ENCODE measurements at regions not wholly inside any gene's neighbourhood (a gene's known extent, or its start where the extent isn't known, plus 50 kb on each side); places are given as distances from the start of the nearest gene placed in this dataset.

DNA sequence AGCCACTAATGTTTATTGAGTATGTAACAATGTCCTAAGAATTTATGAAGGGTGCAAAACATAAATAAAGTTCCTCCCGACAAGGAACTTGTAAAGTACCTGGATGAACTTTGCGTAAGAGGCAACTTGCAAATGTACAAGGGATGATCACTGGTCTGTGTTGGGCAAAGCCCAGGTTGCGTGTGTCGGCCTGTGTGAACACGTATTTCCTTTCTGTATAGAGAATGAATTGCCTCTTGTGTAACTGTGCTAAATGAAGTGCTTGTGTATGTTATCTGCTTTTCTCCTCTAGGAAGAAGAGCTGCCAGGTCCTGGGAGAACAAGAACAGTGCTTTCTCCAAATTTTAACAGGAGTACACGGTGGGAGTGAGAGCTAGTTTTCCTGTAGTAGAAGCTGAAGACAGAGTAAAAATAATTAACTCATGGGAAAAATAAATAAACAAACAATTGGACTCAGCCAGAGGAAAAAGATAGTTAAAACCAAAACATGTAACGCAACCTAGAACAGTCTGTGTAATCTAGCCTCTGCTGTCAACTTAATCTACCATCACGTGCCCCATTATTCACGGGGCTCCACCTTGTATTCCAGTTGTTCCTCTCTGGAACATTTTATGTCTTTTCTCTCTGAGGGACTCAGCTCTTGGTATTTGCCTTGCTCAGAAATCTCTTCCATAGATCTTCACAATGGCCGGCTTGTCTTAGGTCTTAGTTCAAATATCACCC is 83.7 kb upstream of the RASGRP1 start:
- DNase-seq = no peak

DNA sequence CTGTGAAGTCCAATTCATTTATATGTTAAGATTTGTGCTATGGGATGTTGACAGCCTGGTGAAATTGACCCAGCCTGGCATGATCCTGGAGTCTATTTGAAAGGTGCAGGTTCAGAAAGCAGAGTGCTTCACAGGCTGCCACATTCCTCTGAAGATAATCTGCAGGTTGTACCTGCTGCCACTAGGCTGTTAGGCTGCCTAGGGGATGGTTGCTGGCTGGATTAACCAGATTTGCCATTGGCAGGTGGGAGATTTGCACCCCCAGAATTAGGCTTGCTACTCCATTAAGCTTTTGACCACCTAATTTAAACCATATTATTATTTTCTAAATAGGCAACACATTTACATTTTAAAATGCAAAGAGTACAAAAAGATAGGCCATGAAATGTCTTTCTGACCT is 85.8 kb upstream of the RASGRP1 start:
- no peak for DNase-seq

DNA sequence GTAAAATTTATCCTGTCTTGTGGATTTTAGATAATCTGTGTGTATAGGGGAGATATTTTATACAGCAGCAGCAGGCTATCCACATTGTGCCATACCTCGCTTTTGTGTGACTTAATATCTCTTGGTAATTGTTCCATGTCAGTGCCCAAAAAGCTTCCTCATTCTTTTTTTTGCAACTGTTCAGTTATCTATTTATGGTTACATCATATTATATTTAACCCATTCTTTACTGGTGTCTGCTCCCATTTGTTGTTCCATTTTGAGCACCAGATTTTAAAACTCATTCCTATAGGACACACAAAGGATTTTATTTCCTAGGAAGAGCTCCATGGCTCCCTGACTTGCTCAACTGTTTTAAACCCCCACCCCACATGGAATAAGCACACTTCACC is 86.3 kb upstream of the RASGRP1 start:
- DNase-seq = no peak

DNA sequence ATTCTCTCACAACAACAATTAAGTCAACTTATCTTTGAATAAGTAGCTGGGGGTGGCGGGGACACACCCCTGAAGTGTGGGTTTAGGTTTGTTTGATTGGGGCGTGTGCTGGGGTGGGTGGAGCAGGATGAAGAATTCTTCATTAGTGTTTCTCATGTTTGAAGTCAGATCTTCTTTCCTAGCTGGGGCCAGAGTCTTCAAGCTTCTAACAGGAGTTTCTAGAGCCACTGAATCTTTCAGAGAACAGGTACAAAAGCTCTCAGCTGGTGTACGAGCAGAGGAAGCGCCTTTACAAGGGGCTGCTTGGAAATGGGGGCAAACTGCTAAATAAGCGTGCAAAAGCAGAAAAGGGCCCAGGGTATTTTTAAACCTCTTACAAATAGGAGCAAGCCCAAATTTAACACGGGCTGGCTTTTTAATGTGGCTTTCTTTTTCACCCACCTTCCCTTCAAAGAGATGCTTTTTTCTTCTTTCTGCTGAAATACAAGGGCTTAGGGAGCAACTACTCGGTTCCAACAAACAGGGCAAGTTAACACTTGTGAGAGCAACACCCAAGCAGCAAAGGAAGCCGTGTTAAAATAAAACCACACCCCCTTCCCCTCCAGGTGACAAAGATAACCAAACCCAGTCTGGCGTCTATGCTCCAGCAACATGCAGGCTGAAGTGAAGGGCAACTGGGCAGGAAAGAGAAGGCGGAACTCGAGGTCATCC is 86.9 kb upstream of the RASGRP1 start:
- no peak for DNase-seq

DNA sequence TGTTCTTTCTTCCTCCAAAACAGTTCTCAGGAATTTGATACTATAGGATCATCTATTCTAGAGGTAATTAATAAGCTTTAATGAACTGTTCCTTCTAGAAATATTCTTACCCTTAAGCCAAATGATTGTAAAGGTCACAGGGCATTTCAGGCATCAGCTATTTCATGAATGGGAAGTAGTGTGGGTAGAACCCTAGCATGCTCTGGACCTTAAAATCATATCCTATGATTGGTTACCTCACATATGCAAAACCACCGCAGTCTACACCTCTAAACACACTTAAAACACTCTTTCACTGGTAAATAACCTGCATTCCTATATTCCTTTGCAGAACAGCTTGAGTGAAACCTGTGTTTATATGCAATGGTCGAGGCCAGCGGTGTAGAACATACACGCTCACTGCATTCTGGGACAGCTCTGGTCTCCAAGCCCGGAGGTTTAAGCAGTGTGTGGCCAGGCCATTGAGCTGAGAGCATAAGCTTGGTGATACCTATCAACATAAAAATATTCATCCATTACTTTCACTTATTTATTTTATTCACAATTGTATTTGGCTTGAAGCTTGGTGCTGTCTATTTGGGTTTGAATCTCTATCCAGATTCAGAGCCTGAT is 87.7 kb upstream of the RASGRP1 start:
- no peak for DNase-seq

DNA sequence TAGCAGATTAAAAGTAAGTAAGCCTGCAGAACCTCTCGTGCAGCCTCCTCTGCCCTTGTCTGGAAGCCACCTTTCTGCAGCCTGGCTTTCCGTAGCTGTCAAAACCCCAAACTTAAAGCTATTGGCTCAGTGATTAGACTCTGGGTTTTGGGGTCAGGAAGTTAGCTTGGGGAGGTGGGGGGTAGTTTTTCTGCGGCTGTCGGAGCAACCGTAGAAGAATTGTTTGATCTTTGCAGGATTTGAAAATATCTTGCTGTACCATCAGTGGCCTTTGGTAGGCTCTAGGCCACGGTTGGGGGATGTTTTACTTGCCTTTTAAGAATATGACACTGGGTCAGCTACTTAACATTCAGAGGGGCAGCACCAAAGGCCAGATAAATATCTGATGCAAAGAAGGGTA is 88.4 kb upstream of the RASGRP1 start:
- no peak for DNase-seq

DNA sequence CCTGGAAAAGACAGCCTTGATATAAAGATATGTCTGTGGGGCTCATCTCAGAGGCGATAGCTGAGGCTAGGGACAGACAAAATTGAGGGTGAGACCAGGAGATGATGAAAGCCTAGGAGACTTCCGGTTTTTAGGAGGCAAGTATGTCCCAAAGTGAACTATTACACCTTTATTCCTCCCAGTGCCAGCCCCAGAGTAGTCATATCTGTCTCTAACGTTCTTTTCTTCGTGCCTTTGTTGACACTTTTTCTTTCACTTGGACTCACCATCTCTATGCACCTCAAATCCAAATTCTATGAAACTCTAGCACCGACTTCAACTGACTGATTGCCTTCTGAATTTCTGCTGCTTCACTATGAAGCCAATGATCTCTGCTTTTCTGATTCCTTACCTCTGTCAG is 93.8 kb upstream of the RASGRP1 start:
- DNase-seq = no peak

DNA sequence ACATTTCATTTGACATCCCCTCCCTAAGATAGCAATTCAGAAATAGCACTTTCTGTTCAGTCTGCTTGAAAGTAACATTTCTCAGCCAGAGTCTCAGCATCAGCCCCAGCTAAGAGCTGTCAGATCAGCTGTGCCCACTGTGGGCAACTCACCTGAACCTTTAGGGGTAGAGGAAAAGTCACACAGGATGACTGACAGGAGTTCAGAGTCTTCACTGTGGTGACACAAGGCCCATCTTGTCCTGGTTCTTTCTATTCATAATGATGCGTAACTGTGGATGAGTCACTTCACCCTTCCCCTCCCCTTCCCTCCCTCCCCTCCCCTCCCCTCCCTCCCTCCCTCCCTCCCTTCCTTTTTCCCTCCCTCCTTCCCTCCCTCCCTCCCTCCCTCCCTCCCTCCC is 96.1 kb upstream of the RASGRP1 start:
- DNase-seq = no peak

DNA sequence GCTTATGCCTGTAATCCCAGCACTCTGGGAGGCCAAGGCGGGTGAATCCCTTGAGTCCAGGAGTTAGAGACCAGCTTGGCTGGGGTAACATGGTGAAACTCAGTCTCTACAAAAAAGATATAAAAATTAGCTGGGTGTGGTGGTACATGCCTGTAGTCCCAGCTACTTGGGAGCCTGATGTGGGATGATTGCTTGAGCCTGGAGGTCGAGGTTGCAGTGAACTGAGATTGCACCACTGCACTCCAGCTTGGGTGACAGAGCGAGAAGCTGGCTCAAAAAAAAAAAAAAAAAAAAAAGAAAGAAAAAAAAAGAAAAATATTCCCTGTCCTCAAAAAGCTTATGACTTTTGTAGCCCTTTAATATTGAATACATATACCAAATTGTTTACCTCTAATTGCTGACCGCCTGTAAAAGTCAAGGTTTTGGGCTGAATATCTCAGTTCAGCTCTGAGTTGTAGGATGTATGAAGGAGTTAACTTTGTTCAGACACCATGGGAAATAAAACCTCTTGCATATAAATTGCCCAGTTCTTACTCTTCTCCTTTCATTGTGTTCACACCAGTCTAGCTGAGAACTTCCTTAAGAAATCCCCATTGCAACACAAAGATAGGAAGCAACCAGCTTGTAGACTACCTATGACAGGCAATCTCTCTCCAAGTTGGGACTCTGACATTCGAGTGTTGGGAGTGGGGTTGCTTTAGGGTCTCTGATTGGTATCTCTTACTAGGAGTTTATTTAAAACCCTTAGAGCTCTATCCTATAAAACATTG is 97.6 kb upstream of the RASGRP1 start:
- no peak for DNase-seq

DNA sequence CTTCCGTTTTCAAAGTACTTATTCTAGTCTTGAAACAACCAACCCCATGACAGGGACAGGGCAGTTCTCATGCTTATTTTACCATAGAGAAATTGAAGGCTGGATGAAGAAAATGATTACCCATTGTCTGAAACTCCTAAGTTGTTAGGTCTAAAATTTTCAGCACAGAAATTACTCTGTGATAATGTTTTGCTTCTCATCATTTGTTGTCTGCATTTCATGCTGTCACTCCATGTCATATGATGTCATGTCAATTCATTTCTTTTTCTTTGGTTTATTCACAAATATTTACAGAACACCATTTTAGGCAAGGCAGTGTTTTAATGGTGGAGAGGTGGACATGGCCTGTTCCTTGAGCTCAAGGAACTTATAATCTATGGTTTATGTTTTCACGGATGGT is 98.2 kb upstream of the RASGRP1 start:
- no peak for DNase-seq

DNA sequence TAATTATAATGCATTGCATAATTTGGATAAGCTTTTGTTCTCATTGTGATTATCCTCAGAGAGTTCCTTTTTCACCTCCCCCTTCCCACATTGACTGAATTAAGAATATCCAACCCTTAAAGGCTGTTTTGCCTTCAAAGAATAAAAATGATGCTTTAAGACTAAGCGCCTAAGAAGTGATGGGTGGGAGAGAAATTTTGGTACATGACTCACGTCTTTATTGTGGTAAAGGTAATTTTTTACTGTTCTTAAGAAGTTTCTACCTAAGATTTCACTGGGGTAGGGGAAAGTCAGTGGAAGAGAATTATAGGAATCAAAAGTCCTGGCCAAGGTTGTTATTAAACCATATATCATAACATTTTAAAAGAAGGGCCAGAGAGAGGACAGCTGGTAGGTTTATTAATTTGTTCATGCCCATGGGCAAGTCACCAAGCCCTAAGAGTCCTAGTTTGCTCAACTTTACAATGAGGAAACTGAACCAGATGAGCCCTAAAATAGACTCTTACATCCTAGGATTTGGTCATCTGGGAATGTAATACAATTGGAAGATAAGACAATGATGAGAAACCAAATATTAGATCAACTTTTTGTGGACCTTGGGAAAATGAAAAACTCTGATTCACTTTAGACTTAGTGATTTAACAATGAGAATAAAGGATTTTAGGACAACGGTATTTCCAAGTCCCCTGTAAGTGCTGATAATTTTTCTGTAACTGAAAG is 101.1 kb upstream of the RASGRP1 start:
- no peak for DNase-seq

DNA sequence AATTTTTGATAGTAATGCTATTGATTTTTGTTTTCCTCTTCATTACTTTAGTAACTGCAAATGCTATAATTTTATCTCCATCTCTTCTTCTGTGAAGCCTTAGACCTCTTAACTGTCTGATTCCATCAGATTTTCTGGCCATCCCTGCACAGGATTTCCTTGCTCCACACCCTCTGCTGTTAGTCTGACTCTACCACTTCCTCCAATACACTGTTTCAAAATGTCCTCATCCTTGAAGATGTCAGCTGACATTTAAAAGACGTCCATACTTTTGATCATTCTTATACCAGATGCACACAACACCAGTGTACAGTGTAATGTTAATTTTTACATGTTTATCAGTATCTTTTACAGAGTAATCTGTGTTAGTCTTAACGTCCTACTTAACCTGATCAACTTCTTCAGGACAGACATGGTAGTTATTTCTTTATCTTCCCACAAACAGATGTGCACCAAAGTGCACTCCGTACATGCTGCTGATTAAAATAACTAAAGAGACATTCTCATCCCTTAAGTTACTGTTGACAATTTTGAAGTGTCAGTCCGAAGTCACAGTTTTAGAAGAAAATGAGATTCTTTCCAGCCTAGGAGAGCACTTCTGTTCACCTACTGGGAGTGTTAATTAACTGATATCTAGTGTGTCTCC is 102.4 kb upstream of the RASGRP1 start:
- no peak for DNase-seq

DNA sequence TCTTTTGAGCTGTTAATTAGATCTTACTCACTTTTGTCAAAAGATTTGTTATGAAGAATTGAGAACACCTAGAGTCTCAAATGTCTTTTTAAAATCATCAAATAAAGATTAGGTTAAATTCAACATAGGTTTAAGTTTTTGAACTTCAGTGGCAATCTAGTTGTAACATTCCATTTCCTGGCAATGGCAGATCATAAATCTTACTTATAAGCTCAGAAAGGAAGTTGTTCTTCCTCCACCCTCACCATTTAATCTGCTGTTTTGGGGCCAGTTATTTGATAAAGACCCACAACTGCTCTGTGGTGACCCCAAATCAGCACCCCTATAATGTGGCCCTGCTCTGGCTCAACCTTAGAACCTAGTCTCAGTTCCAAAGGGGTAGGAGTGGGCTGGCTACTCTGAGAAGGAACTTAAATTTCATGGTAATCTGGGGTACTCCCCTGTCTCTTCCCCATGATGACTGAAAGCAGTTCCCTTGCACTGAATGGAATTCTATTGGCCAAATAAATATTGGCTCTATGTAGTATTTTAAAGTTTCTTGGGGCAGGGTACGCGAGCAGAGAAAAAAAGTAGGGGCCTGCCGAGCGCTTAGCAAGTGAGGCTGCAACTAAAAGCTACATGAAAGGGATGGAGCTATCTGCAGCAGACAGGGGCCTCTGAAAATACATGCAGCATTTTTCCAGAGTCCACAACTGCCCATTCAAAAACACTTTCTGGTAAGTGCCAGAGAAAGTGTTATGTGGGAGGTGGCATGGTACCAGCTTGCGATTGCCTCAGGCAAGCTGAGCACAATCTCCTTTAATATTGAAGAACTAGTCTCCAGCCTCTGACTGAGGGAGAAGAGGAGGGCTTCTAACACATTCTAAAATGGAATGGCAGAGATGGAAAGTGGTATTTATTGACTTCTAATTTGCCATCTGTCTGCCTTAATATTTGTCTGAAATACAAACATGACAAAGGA is 103.6 kb upstream of the RASGRP1 start:
- no peak for DNase-seq

DNA sequence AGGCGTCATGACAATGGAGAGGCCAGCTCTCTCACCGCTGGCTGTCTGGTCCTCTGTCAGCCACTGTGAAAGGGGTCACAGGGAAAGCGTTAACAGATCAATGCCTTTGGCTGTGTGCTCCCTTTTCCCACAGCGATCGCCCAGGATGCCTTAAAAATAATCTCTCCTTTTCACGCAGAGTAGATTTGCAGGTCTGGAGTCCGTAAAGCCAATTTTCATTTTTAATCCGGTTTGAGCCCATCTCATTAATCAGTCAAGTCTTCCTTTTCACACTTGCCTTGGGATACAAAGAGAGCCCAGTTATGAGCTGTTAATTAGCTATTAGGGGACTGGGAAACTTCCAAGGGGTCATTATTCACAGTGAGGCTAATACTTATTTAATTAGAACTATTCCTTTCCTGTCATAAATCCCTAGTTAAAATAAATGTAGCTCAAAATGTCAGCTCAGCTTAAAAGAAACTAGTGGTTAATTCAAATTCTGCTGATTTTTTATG is 104.3 kb upstream of the RASGRP1 start:
- DNase-seq = no peak

DNA sequence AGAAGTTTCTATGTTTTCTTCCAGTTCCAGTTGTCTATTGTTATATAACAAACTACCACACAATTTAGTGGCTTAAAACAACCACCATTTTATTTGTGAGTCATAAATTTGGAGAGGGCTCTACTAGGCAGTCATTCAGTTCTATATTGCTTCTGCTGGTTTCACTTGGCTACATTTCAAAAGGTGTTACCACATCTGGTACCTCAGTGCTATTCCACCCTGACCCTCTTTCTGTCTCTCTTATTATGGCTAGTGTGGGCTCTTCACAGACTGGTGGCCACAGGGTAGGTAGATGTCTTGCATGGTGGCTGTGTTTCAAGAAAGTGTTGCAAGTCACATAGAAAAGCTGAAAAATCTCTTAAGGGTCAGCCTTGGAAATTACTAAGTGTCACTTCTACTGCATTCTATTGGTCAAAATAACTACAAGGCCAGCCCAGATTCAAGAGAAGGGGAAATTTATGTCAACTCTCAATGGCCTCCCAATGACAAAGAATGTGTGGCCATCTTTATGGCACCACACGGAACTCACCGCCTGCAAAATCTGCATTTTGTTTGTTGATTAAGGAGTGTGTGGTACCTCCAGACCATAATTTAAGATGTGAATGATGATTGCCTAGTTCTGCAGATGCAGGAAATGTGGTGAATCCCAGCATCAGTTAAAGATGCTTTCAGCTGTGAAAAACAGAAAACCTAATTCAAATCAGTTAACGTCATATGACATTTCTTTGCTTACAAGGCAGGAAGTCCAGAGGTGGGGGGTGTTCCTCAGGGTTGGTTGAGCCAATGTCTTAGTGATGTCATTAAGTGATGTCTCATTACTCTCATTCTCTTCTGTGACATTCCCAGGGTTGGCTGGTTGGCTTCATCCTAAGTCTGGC is 105.8 kb upstream of the RASGRP1 start:
- no peak for DNase-seq

DNA sequence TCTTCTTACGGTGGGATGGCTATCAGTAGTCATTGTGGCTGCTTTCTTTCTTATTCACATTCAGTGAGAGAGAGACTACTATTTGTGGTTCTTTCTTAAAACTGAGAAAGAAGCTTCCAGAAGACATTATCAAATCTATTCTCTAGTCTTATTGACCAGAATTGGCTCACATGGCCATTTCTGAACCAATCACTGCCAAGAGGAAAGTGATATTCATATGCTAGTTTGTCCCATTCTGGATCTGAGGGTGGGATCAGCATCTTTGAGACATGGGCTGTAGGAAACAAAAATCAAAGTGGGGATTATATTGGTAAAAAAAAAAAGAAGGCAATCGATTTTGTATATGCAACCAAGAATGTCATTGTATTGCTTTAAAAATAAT is 106.4 kb upstream of the RASGRP1 start:
- DNase-seq = no peak

DNA sequence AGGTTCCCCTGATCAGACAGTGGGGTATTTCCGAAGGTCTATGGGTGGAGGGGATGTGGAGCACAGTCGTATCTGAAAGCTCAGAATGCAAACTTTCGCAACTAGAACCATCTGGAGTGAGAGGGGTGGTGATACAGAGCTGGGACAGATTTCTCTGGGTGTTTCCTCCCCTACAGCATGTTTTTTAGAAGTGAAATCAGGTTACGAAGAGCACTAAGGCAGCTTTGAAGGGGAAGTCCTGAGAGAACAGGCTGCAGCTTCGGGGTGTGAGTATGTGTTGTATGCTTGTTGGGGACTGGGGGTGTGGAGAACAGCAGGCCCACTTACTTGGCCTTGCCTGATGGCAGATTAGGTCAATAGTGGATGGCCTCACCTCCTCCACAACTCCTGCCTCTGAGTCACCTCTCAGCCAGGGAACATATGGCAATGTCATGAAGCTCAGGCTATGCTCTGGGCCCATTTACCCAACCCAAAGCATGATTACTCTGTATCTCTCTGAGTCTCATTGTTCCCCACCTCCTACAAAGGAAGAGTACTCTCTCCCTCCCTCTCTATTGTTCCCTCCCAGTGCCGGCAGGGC is 107.2 kb upstream of the RASGRP1 start:
- DNase-seq = no peak

DNA sequence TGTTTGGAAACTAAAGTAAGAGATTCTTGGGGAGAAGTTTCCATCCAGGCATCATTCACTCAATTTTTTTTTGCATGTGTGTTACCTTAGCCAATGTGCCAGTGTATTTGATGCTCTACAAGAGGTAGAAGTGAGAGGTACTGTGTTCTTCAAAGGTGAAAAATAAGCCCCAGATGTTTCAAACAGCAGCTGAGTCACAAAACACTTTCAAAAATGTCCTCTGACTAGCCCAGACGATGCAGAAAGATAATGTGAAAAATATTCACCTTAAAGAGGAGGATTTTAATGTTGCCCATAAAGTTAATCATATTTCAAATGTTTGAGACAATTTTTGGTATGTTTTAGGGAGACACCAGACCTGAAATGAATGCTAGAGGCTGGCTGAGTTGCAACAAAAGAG is 107.7 kb upstream of the RASGRP1 start:
- DNase-seq = no peak

DNA sequence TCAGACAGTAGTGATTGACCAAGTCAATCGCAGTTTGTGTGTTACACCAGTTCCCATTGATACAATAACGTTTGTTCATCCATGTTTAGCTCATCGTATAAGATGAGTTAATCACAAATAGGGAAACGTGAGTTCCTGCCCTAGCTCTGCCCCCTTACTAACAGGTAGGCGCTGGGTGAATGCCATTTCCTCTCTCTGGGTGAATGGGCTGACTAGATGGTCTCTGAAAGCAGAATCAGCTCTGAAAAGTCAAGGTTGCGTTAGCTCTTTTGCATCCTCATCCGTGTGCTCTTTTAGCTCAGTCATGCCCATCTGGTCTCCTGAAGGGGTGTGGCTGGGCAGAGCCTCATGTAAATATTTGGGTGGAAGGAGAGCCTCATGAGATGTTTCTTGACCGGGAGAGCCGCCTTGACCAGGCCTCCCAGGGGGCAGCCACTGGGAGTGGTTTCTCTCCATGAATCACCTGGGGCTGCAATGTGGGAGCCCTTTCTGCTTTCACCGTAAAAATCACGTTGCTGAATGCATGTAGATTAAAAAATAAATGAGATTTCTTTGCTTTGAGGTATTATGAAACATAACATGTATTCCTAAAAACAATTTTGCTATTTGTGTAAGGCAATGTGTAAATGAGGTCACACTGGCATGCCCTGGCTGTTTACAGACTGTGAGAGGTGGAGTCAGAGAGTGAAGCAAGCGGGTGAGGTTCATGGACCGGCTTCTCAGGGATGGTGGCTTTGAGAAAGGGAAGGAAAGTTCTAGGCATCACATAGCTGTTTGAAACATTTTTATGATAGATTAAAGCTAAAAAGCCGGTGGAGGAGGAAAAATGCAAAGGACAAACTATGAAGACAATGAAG is 108.4 kb upstream of the RASGRP1 start:
- no peak for DNase-seq

Data from SHP77 treated with DMSO at 0.1 percent for 48 hours (cell line).